Activated T-helper 1 cell treated with anti-CD3 and anti-CD28 coated beads, Interleukin-12 subunit alpha, Interleukin-12 subunit beta, Interleukin-2, Interleukin-4 antibody, amounts not matched to agents 30 ng/mL and 10 ng/mL and 1 ng/mL, durations not matched to agents 14 hours and 24 hours and 36 hours (primary cell): ENCODE measurements at regions not wholly inside any gene's neighbourhood (a gene's known extent, or its start where the extent isn't known, plus 50 kb on each side); places are given as distances from the start of the nearest gene placed in this dataset.

Experiments used
- DNase-seq: peaks from one replicate; pipeline ENCODE4 v3.0.0; 2021; ENCODE audit warnings: low spot score
- H3K27ac Mint-ChIP-seq: one replicate; pipeline ENCODE4 v1.8.0; 2021; ENCODE audit warnings: mild to moderate bottlenecking, mixed read lengths
- H3K27me3 Mint-ChIP-seq: one replicate; pipeline ENCODE4 v1.8.0; 2022; ENCODE audit warnings: mild to moderate bottlenecking, moderate library complexity, mixed read lengths; ENCODE audit not compliant: insufficient read depth
- H3K36me3 Mint-ChIP-seq: one replicate; pipeline ENCODE4 v1.8.0; 2021; ENCODE audit warnings: low read depth, mixed read lengths
- H3K4me1 Mint-ChIP-seq: one replicate; pipeline ENCODE4 v1.8.0; 2021; ENCODE audit warnings: low read depth, mixed read lengths
- H3K4me3 Mint-ChIP-seq: one replicate; pipeline ENCODE4 v1.8.0; 2021; ENCODE audit warnings: mild to moderate bottlenecking, moderate library complexity, mixed read lengths
- H3K9me3 Mint-ChIP-seq: one replicate; pipeline ENCODE4 v1.8.0; 2021; ENCODE audit warnings: mixed read lengths
- intact Hi-C: fragments of 100-400 bp; cut with micrococcal nuclease; formaldehyde crosslinking; loops from one replicate; pipeline ENCODE4 v1.15.1; 2024

GRCh38 chr5:124552526-124552925 is 193.9 kb downstream of the ZNF608 start:
- no peak for DNase-seq
- no peak overlapping the region for H3K27ac Mint-ChIP-seq
- H3K27me3 Mint-ChIP-seq = no peaks in the 10 kb centered on the region
- intact Hi-C loops = no loop called here
- no peaks in the 10 kb centered on the region for H3K9me3 Mint-ChIP-seq
- H3K4me3 Mint-ChIP-seq = no peak overlapping the region
- H3K4me1 Mint-ChIP-seq = no peaks in the 10 kb centered on the region
- no peaks in the 10 kb centered on the region for H3K36me3 Mint-ChIP-seq

GRCh38 chr5:124551939-124552279 is 194.5 kb downstream of the ZNF608 start:
- Mint-ChIP-seq H3K36me3 (no peaks in the 10 kb centered on the region), H3K4me3 (no peak overlapping the region), H3K4me1 (no peaks in the 10 kb centered on the region), H3K27ac (no peak overlapping the region), H3K27me3 (no peaks in the 10 kb centered on the region), H3K9me3 (no peaks in the 10 kb centered on the region)
- no peak for DNase-seq
- intact Hi-C loops = no loop called here

GRCh38 chr5:124550731-124551130 is 195.7 kb downstream of the ZNF608 start:
- Mint-ChIP-seq H3K27ac (no peak overlapping the region), H3K36me3 (no peaks in the 10 kb centered on the region), H3K4me1 (no peaks in the 10 kb centered on the region), H3K4me3 (no peak overlapping the region), H3K27me3 (no peaks in the 10 kb centered on the region), H3K9me3 (no peaks in the 10 kb centered on the region)
- intact Hi-C loops = no loop called here
- DNase-seq = no peak

GRCh38 chr5:124549891-124550436 is 196.5 kb downstream of the ZNF608 start:
- Mint-ChIP-seq H3K4me1 (no peaks in the 10 kb centered on the region), H3K36me3 (no peaks in the 10 kb centered on the region), H3K27me3 (no peaks in the 10 kb centered on the region), H3K27ac (no peak overlapping the region), H3K4me3 (no peak overlapping the region), H3K9me3 (no peaks in the 10 kb centered on the region)
- intact Hi-C loops = no loop called here
- DNase-seq = no peak

- Mint-ChIP-seq H3K36me3 (no peaks in the 10 kb centered on the region), H3K4me1 (no peaks in the 10 kb centered on the region), H3K4me3 (no peak overlapping the region), H3K9me3 (peaks cover 4% of the 10 kb centered on the region), H3K27ac (no peak overlapping the region), H3K27me3 (peaks cover 2% of the 10 kb centered on the region)
- DNase-seq = no peak
- intact Hi-C loops = no loop called here
Observed at GRCh38 chr5:124546643-124547042, 199.8 kb downstream of the ZNF608 start.

- no peak overlapping the region for H3K4me3 Mint-ChIP-seq
- peaks cover 2% of the 10 kb centered on the region for H3K27me3 Mint-ChIP-seq
- no peak for DNase-seq
- H3K4me1 Mint-ChIP-seq = no peaks in the 10 kb centered on the region
- H3K36me3 Mint-ChIP-seq = no peaks in the 10 kb centered on the region
- H3K9me3 Mint-ChIP-seq = peaks cover 7% of the 10 kb centered on the region
- intact Hi-C loops = no loop called here
- no peak overlapping the region for H3K27ac Mint-ChIP-seq
Observed at GRCh38 chr5:124544366-124545055, 201.9 kb downstream of the ZNF608 start.

- Mint-ChIP-seq H3K9me3 (peaks cover 20% of the 10 kb centered on the region), H3K27me3 (no peaks in the 10 kb centered on the region), H3K4me3 (no peak overlapping the region), H3K27ac (no peak overlapping the region), H3K36me3 (no peaks in the 10 kb centered on the region), H3K4me1 (no peaks in the 10 kb centered on the region)
- no peak for DNase-seq
- intact Hi-C loops = no loop called here
Observed at GRCh38 chr5:124538931-124539330, 207.5 kb downstream of the ZNF608 start.

GRCh38 chr5:124538191-124538590 is 208.2 kb downstream of the ZNF608 start:
- no peaks in the 10 kb centered on the region for H3K27me3 Mint-ChIP-seq
- intact Hi-C loops = no loop called here
- no peak for DNase-seq
- H3K36me3 Mint-ChIP-seq = no peaks in the 10 kb centered on the region
- no peak overlapping the region for H3K4me3 Mint-ChIP-seq
- H3K9me3 Mint-ChIP-seq = peaks cover 20% of the 10 kb centered on the region
- H3K4me1 Mint-ChIP-seq = no peaks in the 10 kb centered on the region
- no peak overlapping the region for H3K27ac Mint-ChIP-seq

GRCh38 chr5:124537522-124537921 is 208.9 kb downstream of the ZNF608 start:
- no peaks in the 10 kb centered on the region for H3K36me3 Mint-ChIP-seq
- peaks cover 20% of the 10 kb centered on the region for H3K9me3 Mint-ChIP-seq
- no peak overlapping the region for H3K27ac Mint-ChIP-seq
- H3K27me3 Mint-ChIP-seq = no peaks in the 10 kb centered on the region
- no peaks in the 10 kb centered on the region for H3K4me1 Mint-ChIP-seq
- no peak for DNase-seq
- no peak overlapping the region for H3K4me3 Mint-ChIP-seq
- intact Hi-C loops = no loop called here

GRCh38 chr5:124537107-124537506 is 209.3 kb downstream of the ZNF608 start:
- no peaks in the 10 kb centered on the region for H3K4me1 Mint-ChIP-seq
- no peaks in the 10 kb centered on the region for H3K27me3 Mint-ChIP-seq

GRCh38 chr5:124536333-124536732 is 210.1 kb downstream of the ZNF608 start:
- intact Hi-C loops = no loop called here
- H3K4me3 Mint-ChIP-seq = no peak overlapping the region
- H3K27me3 Mint-ChIP-seq = no peaks in the 10 kb centered on the region
- no peaks in the 10 kb centered on the region for H3K36me3 Mint-ChIP-seq
- peaks cover 16% of the 10 kb centered on the region for H3K9me3 Mint-ChIP-seq
- H3K27ac Mint-ChIP-seq = no peak overlapping the region
- DNase-seq = no peak
- no peaks in the 10 kb centered on the region for H3K4me1 Mint-ChIP-seq

More at GRCh38 chr5:124537107-124537506, 209.3 kb downstream of the ZNF608 start:
- Mint-ChIP-seq H3K4me3 (no peak overlapping the region), H3K27ac (no peak overlapping the region), H3K9me3 (peaks cover 18% of the 10 kb centered on the region), H3K36me3 (no peaks in the 10 kb centered on the region)
- no peak for DNase-seq
- intact Hi-C loops = no loop called here

GRCh38 chr5:124530916-124531315 is 215.5 kb downstream of the ZNF608 start:
- H3K4me3 Mint-ChIP-seq = no peak overlapping the region
- intact Hi-C loops = no loop called here
- no peak overlapping the region for H3K27ac Mint-ChIP-seq
- no peaks in the 10 kb centered on the region for H3K4me1 Mint-ChIP-seq
- H3K9me3 Mint-ChIP-seq = peaks cover 19% of the 10 kb centered on the region
- DNase-seq = no peak
- no peaks in the 10 kb centered on the region for H3K27me3 Mint-ChIP-seq
- H3K36me3 Mint-ChIP-seq = no peaks in the 10 kb centered on the region

- no peak overlapping the region for H3K4me3 Mint-ChIP-seq
- H3K9me3 Mint-ChIP-seq = peaks cover 19% of the 10 kb centered on the region
- no peak for DNase-seq
- no peaks in the 10 kb centered on the region for H3K36me3 Mint-ChIP-seq
- H3K27ac Mint-ChIP-seq = no peak overlapping the region
- intact Hi-C loops = no loop called here
- H3K4me1 Mint-ChIP-seq = no peaks in the 10 kb centered on the region
- peaks cover 1% of the 10 kb centered on the region for H3K27me3 Mint-ChIP-seq
Observed at GRCh38 chr5:124528838-124529237, 217.6 kb downstream of the ZNF608 start.
